K562 (cell line): ENCODE measurements at regions not wholly inside any gene's neighbourhood (a gene's known extent, or its start where the extent isn't known, plus 50 kb on each side); places are given as distances from the start of the nearest gene placed in this dataset.

Experiments
- CLOCK ChIP-seq: fragments of 250-450 bp; sonication (Bioruptor Pico); IDR thresholded peaks from 2 replicates; pipeline ENCODE4 v1.4.0; 2020; ENCODE audit warnings: mild to moderate bottlenecking, moderate library complexity, borderline replicate concordance
- GATAD2A ChIP-seq: fragments of 450-650 bp; IDR thresholded peaks from 2 replicates; pipeline ENCODE4 v1.6.1; 2017
- NCOA6 ChIP-seq: fragments of 450-650 bp; IDR thresholded peaks from 2 replicates; pipeline ENCODE4 v1.6.1; 2017; ENCODE audit warnings: mild to moderate bottlenecking
- SIRT6 ChIP-seq: IDR thresholded peaks from one replicate; pipeline ENCODE4 v1.6.1; 2012; ENCODE audit warnings: low read depth, mild to moderate bottlenecking, control low read depth, inconsistent platforms, low read length, moderate library complexity
- ZBTB43 ChIP-seq: sonication (generic); formaldehyde crosslinking; IDR thresholded peaks from 2 replicates; pipeline ENCODE4 v1.8.0; 2023; ENCODE audit warnings: mild to moderate bottlenecking, missing genetic modification reagents
- ZNF280B ChIP-seq: fragments of 250-450 bp; sonication (Bioruptor Pico); IDR thresholded peaks from 2 replicates; pipeline ENCODE4 v1.5.1; 2021; ENCODE audit warnings: mild to moderate bottlenecking
- ZNF347 ChIP-seq: fragments of 450-650 bp; formaldehyde crosslinking; IDR thresholded peaks from 2 replicates; pipeline ENCODE4 v1.4.0; 2020; ENCODE audit warnings: low read depth, mild to moderate bottlenecking, moderate library complexity

- no peak for TF ChIP-seq CLOCK (CRISPR knock-in tag)
- no peak for TF ChIP-seq NCOA6
- TF ChIP-seq SIRT6: no peak
- no peak for TF ChIP-seq ZNF280B (CRISPR knock-in tag)
- no peak for TF ChIP-seq GATAD2A
- no peak for TF ChIP-seq ZNF347 (CRISPR knock-in tag)
- TF ChIP-seq ZBTB43 (CRISPR knock-in tag): no peak
These were observed 2095.9 kb downstream of the ARAP2 start (continued) for GRCh38 chr4:34148322-34148908.
